Activated CD8-positive, alpha-beta memory T cell treated with anti-CD3 and anti-CD28 coated beads for 24 hours (primary cell): ENCODE measurements at regions not wholly inside any gene's neighbourhood (a gene's known extent, or its start where the extent isn't known, plus 50 kb on each side); places are given as distances from the start of the nearest gene placed in this dataset.

Source experiments
- DNase-seq: peaks from one replicate; pipeline ENCODE4 v3.0.0-alpha.2; 2020

- no peak for DNase-seq
Observed at GRCh38 chr5:4984461-4984860, 155.7 kb upstream of the ADAMTS16 start.

- DNase-seq: no peak
Observed at GRCh38 chr5:4987431-4987830, 152.7 kb upstream of the ADAMTS16 start.

- no peak for DNase-seq
Observed at GRCh38 chr5:4989118-4989517, 151.0 kb upstream of the ADAMTS16 start.

DNA sequence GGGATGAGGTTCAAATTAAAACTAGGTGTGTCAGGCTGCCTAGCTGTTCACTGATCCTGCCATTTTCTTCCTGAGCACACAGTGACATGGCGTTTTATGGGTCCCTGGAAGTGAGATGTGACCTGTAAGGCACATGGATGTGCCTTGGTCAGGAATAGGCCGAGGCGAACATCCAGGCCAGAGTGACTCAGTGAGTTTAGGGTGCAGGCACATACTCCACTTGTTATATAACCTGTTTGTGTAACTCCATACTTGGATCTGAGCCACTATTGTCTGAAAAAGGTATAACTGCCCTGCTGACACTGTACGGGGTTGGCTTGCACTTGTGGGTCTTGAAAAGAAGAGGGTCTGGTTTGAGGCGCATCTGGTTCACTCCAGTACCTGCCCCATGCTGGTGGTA lies 150.1 kb upstream of the ADAMTS16 start:
- no peak for DNase-seq

- DNase-seq: no peak
Observed at GRCh38 chr5:4990462-4990861, 149.7 kb upstream of the ADAMTS16 start.

- no peak for DNase-seq
Observed at GRCh38 chr5:4991925-4992324, 148.2 kb upstream of the ADAMTS16 start.

- no peak for DNase-seq
Observed at GRCh38 chr5:4995014-4995413, 145.1 kb upstream of the ADAMTS16 start.

DNA sequence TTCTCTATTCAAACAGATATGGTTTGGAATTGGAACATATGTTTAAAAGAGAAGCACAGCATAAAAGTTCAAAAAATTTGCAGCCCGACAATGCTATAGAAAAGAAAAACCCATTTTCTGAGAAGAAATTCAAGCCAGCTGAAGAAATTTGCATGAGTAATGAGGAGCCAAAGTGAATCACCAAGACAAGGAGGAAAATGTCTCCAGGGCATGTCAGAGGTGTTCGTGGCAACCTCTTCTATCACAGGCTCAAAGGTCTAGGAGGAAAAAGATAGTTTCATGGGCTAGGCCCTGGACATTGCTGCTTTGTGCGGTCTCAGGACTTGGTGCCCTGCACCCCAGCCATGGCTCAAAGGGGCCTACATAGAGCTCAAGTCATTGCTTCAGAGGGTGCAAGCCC lies 134.8 kb upstream of the ADAMTS16 start:
- DNase-seq: no peak

- no peak for DNase-seq
Observed at GRCh38 chr5:5006548-5006947, 133.6 kb upstream of the ADAMTS16 start.

- no peak for DNase-seq
Observed at GRCh38 chr5:5009240-5009639, 130.9 kb upstream of the ADAMTS16 start.

GRCh38 chr5:5011151-5011550 lies 129.0 kb upstream of the ADAMTS16 start:
- DNase-seq: no peak

DNA sequence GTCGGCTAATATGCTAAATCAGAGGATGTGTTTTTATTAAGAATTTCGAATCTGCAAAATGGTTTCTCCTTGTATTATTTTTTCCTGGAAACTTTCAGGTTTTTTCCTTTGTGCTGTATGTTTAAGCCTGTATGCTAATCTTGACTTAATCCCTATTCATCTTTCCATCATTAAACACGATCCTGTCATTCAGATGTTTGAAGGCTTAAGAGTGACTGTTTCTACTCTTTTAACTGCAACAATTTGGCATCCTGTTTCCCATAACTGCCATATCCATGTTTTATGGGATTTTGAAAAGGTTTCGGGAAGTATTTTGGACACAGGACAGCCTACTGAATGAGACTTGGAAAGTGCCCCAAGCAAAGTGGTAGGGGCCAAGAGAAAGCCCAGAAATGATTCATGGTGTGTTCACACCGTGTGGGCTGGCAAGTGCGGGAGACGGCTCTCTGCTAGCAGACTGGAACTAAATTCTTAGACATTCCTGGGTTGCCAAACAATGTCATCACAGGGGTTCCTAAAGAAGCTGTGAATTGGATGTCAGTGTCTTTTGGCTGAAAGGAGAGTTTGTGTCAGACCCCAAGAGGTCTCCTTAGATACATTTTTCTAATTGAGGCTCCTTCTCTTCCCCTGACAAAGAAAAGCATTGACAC lies 125.4 kb upstream of the ADAMTS16 start:
- DNase-seq: no peak

GRCh38 chr5:5017827-5018577 lies 122.1 kb upstream of the ADAMTS16 start:
- no peak for DNase-seq

DNA sequence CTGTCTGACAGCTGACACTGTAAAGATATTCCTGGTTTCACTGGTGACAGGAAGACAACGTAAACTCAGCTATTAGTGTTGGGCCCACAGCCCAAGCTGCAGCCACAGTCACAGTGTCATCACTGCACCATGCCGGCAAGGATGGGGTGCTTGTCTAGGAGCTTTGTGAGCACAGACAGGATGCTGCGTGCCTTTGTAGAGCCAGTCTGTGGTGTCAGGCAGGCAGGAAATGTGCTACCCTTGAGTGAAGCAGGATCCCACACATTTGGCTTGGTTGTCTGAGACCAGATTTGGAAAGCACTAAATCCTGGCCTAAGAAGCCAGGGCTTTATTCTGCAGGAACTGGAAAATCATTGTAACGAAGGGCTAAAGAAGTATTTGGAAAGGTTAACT lies 121.6 kb upstream of the ADAMTS16 start:
- no peak for DNase-seq

- DNase-seq: no peak
Observed at GRCh38 chr5:5021436-5021835, 118.7 kb upstream of the ADAMTS16 start.

- no peak for DNase-seq
Observed at GRCh38 chr5:5025098-5025773, 114.9 kb upstream of the ADAMTS16 start.

GRCh38 chr5:5025774-5026408 lies 114.2 kb upstream of the ADAMTS16 start:
- no peak for DNase-seq

- DNase-seq: no peak
Observed at GRCh38 chr5:5026409-5026785, 113.7 kb upstream of the ADAMTS16 start.

DNA sequence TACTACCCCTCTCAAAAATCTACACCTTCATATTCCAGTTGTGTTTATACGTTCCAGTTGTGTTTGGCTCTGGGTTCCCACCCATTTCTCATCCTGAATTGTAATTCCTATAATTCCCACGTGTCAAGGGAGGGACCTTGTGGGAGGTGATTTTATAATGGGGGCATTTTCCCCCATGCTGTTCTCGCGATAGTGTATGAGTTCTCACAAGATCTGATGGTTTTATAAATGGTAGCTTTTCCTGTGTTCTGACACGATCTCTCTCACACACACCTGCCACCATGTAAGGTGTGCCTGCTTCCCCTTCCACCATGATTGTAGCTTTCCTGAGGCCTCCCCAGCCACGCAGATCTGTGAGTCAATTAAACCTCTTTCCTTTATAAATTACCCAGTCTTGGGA lies 108.5 kb upstream of the ADAMTS16 start:
- no peak for DNase-seq

- DNase-seq: no peak
Observed at GRCh38 chr5:5037674-5038073, 102.5 kb upstream of the ADAMTS16 start.

GRCh38 chr5:5039918-5040317 lies 100.2 kb upstream of the ADAMTS16 start:
- no peak for DNase-seq

DNA sequence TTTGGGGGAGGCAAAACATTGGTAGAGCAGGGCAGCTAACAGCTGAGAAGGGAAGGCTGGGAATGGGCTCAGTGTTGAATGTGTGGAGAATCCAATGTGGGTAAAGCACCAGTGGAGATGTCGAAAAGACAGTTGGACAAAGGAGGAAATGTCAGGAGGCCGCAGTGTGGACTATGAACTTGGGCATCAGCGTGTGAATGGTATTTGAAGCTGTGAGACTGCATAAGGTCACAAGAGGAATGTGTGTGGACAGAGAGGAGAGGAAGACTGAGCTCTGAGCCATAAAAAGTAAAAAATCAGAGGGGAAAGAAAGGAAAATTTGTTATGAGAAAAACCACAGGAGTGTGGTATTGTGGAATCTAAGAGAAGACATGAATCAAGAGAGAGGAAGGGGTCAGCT lies 99.4 kb upstream of the ADAMTS16 start:
- no peak for DNase-seq

GRCh38 chr5:5042806-5043205 lies 97.3 kb upstream of the ADAMTS16 start:
- no peak for DNase-seq

DNA sequence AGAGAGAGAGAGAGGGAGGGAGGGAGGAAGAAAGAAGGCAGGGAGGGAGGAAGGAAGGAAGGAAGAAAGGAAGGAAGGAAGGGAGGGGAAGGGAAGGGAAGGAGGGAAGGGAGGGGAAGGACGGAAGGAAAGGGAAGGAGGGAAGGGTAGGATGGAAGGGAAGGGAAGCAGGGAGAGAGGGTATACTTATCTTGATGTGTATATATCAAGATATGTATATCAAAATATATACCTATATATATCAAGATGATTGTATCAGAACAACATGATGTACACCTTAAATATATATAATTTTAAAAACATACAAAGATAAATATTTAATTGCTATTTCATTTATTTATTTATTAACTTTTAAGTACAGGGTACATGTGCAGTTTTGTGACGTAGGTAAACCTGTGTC lies 96.8 kb upstream of the ADAMTS16 start:
- DNase-seq: no peak
